Osteoblast (primary cell): ENCODE measurements at regions not wholly inside any gene's neighbourhood (a gene's known extent, or its start where the extent isn't known, plus 50 kb on each side); places are given as distances from the start of the nearest gene placed in this dataset.

Experiments
- DNase-seq: peaks from one replicate; pipeline ENCODE4 v3.0.0; 2011; ENCODE audit warnings: low spot score, mixed read lengths; ENCODE audit not compliant: insufficient read length; ENCODE audit errors: missing footprints
- H2AFZ ChIP-seq: 2 replicates; pipeline ENCODE4 v1.6.0; 2011; ENCODE audit warnings: mild to moderate bottlenecking, low read length
- H3K27ac ChIP-seq: 2 replicates; pipeline ENCODE4 v1.5.1; 2011; ENCODE audit warnings: mild to moderate bottlenecking, low read depth, low read length, moderate library complexity
- H3K27me3 ChIP-seq: 2 replicates; pipeline ENCODE4 v1.6.0; 2012; ENCODE audit warnings: mild to moderate bottlenecking, control low read depth, inconsistent platforms, low read length, moderate library complexity; ENCODE audit not compliant: insufficient read depth
- H3K36me3 ChIP-seq: 2 replicates; pipeline ENCODE4 v1.5.1; 2011; ENCODE audit warnings: mild to moderate bottlenecking, low read length, control low read depth, moderate library complexity; ENCODE audit not compliant: insufficient read depth
- H3K4me1 ChIP-seq: 2 replicates; pipeline ENCODE4 v1.5.1; 2011; ENCODE audit warnings: mild to moderate bottlenecking, low read length, control low read depth, moderate library complexity; ENCODE audit not compliant: insufficient read depth
- H3K4me2 ChIP-seq: 2 replicates; pipeline ENCODE4 v1.6.0; 2011; ENCODE audit warnings: mild to moderate bottlenecking, low read length; ENCODE audit not compliant: insufficient read depth
- H3K4me3 ChIP-seq: fragments of 200-600 bp; sonication (generic); 3 replicates; pipeline ENCODE4 v1.5.1; 2012; ENCODE audit warnings: mild to moderate bottlenecking, low read length, inconsistent platforms; ENCODE audit not compliant: insufficient read depth
- H3K79me2 ChIP-seq: 2 replicates; pipeline ENCODE4 v1.6.0; 2012; ENCODE audit warnings: mild to moderate bottlenecking, low read length, control low read depth, inconsistent platforms; ENCODE audit not compliant: insufficient read depth
- H3K9me3 ChIP-seq: 2 replicates; pipeline ENCODE4 v1.5.1; 2011; ENCODE audit warnings: low read depth, low read length, control low read depth
- H4K20me1 ChIP-seq: 2 replicates; pipeline ENCODE4 v1.6.0; 2012; ENCODE audit warnings: mild to moderate bottlenecking, low read length, control low read depth; ENCODE audit not compliant: insufficient read depth
- TF ChIP-seq, protein P1 (sequence below): IDR thresholded peaks from 2 replicates; pipeline ENCODE4 v1.5.1; 2011; ENCODE audit warnings: mild to moderate bottlenecking, low read depth, low read length, moderate library complexity; ENCODE audit errors: extremely low read depth

DNA sequence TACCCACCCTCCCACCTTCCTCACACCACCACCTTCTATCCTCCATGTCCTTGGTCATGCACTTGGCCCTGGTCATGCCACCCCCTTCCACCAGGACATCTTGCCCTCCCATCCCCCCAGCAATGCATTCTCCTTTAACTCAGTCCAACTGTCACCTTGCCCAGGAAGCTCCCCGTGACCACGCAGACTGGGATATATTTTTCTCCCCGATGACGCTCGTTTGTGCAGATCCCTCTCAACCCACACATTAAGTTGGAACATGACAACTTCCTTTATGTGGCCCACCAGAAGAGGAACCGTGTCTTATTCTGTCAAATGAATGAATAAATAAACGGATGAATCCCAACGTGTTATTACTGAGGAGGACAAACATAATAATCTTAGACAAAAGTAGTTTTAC is 82.8 kb upstream of the TAS2R1 start:
- no peaks in the 10 kb centered on the region for H3K36me3 ChIP-seq
- H3K27ac ChIP-seq: no peak overlapping the region
- H3K9me3 ChIP-seq: no peaks in the 10 kb centered on the region
- peak overlapping the region; percentile 41 for H2AFZ ChIP-seq
- DNase-seq: peak; percentile 57
- H3K4me2 ChIP-seq: peak overlapping the region; percentile 41
- H3K4me1 ChIP-seq: peaks cover 23% of the 10 kb centered on the region
- H3K27me3 ChIP-seq: no peaks in the 10 kb centered on the region
- H3K79me2 ChIP-seq: no peaks in the 10 kb centered on the region
- H4K20me1 ChIP-seq: no peaks in the 10 kb centered on the region
- TF ChIP-seq, protein P1, sequence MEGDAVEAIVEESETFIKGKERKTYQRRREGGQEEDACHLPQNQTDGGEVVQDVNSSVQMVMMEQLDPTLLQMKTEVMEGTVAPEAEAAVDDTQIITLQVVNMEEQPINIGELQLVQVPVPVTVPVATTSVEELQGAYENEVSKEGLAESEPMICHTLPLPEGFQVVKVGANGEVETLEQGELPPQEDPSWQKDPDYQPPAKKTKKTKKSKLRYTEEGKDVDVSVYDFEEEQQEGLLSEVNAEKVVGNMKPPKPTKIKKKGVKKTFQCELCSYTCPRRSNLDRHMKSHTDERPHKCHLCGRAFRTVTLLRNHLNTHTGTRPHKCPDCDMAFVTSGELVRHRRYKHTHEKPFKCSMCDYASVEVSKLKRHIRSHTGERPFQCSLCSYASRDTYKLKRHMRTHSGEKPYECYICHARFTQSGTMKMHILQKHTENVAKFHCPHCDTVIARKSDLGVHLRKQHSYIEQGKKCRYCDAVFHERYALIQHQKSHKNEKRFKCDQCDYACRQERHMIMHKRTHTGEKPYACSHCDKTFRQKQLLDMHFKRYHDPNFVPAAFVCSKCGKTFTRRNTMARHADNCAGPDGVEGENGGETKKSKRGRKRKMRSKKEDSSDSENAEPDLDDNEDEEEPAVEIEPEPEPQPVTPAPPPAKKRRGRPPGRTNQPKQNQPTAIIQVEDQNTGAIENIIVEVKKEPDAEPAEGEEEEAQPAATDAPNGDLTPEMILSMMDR: no peak
- H3K4me3 ChIP-seq: no peak overlapping the region

DNA sequence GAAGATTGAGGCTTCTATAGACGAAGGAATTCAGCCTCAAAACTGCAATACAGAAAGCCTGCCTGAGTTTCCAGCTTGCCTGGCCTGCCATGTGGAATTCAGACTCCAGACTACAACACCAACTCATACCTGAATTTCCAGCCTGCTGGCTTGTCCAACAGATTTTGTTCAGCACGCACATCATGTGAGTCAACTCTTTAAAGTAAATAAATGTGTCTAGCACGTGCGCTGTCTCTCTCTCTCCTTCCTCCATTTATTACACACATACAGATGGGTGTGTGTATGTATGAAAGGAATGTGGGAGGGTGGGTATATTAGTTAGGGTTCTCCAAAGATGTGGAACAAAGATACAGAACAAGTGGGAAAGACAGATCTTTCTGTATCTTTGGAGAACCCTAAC is 82.4 kb upstream of the TAS2R1 start:
- Histone ChIP-seq H3K4me2 (no peak overlapping the region), H2AFZ (no peak overlapping the region), H3K9me3 (no peaks in the 10 kb centered on the region), H4K20me1 (no peaks in the 10 kb centered on the region), H3K4me1 (peaks cover 23% of the 10 kb centered on the region), H3K27ac (no peak overlapping the region), H3K27me3 (no peaks in the 10 kb centered on the region), H3K4me3 (no peak overlapping the region), H3K79me2 (no peaks in the 10 kb centered on the region), H3K36me3 (no peaks in the 10 kb centered on the region)
- no peak for DNase-seq
- TF ChIP-seq, protein P1: no peak

DNA sequence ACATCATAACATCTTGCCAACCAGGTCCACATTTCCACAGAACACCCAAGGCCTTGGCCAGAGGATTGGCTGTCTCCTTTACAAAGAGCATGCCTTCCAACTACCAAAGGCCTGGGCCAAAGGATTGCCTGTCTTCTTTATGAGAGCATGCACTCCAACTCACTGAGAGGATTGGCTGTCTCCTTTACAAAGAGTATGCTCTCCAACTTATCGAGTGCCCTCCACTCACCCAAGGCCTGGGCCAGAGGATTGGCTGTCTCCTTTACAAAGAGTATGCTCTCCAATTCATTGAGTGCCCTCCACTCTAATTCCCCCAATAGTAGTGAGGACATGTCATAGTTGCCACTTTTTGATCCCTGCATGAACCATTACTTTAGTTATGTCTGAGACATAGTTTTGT is 79.9 kb upstream of the TAS2R1 start:
- Histone ChIP-seq H3K36me3 (no peaks in the 10 kb centered on the region), H3K4me3 (no peak overlapping the region)
- no peak for DNase-seq

DNA sequence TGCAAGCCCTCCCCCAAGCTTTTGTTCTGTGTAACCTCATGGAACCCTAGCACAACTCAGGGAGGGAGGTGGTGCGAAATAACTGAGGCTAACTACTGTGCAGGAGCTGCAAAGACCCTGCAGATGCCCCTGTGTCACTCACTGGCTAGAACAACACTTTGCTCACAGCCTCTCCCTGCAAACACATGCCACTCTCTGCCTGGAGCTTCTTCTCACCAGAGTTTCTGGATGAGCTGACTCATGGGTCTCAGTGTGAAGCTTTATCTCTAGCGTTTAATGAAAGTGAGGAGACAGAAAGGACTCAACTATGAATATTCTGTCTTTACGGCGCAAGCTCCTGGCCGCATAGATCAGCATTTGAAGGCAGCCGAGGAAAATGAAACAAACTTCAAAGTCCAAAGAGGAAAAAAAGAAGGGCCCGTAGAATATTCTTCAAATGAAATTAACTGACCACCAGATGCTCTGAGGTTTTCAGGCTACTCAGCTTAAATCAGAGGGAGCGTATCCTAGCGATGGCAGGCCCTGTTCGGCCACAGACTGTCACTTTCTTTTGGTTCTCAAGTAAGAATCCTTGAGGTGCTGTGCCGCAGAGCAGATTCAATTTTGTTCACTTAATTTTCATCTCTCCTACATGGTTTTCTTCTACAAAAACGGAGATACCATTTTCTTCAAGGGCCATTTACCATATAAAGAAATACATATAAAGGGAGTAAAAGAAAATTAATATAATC is 77.7 kb upstream of the TAS2R1 start:
- DNase-seq: no peak
- TF ChIP-seq, protein P1: no peak
- Histone ChIP-seq H2AFZ (no peak overlapping the region), H3K4me1 (peaks cover 1% of the 10 kb centered on the region), H3K9me3 (no peaks in the 10 kb centered on the region), H3K27me3 (peaks cover 4% of the 10 kb centered on the region), H3K36me3 (no peaks in the 10 kb centered on the region), H3K4me2 (no peak overlapping the region), H4K20me1 (no peaks in the 10 kb centered on the region), H3K27ac (no peak overlapping the region), H3K4me3 (no peak overlapping the region), H3K79me2 (no peaks in the 10 kb centered on the region)

More for the DNA sequence above, 79.9 kb upstream of the TAS2R1 start:
- peaks cover 4% of the 10 kb centered on the region for H3K4me1 ChIP-seq
- H3K9me3 ChIP-seq: no peaks in the 10 kb centered on the region
- peaks cover 4% of the 10 kb centered on the region for H3K27me3 ChIP-seq
- H2AFZ ChIP-seq: no peak overlapping the region
- no peak overlapping the region for H3K27ac ChIP-seq
- H3K4me2 ChIP-seq: no peak overlapping the region
- H3K79me2 ChIP-seq: no peaks in the 10 kb centered on the region
- TF ChIP-seq, protein P1: no peak
- H4K20me1 ChIP-seq: no peaks in the 10 kb centered on the region
